HG03097 (cell line): ENCODE measurements at regions not wholly inside any gene's neighbourhood (a gene's known extent, or its start where the extent isn't known, plus 50 kb on each side); places are given as distances from the start of the nearest gene placed in this dataset.

Source experiments
- ATAC-seq: cut with Tn5 transposase; IDR thresholded peaks from one replicate; pipeline ENCODE4 v1.9.1; 2021; ENCODE audit not compliant: unreplicated experiment, low FRiP score

- ATAC-seq = no peak
Measured at GRCh38 chr10:8455181-8455580, 400.7 kb downstream of the GATA3 start.

- no peak for ATAC-seq
Measured at GRCh38 chr10:8456386-8456785, 401.9 kb downstream of the GATA3 start.

GRCh38 chr10:8460626-8461025 is 406.1 kb downstream of the GATA3 start:
- ATAC-seq = no peak

- ATAC-seq = no peak
Measured at GRCh38 chr10:8462565-8462964, 408.1 kb downstream of the GATA3 start.

GRCh38 chr10:8463853-8464252 is 409.4 kb downstream of the GATA3 start:
- ATAC-seq = no peak

GRCh38 chr10:8468477-8468876 is 414.0 kb downstream of the GATA3 start:
- ATAC-seq = no peak

GRCh38 chr10:8473205-8473604 is 418.7 kb downstream of the GATA3 start:
- no peak for ATAC-seq

- ATAC-seq = no peak
Measured at GRCh38 chr10:8477300-8477699, 422.8 kb downstream of the GATA3 start.

GRCh38 chr10:8481718-8482504 is 427.4 kb downstream of the GATA3 start:
- ATAC-seq = no peak

- no peak for ATAC-seq
Measured at GRCh38 chr10:8485032-8485431, 430.5 kb downstream of the GATA3 start.

- ATAC-seq = no peak
Measured at GRCh38 chr10:8487346-8487745, 432.9 kb downstream of the GATA3 start.

- no peak for ATAC-seq
Measured at GRCh38 chr10:8489232-8489631, 434.7 kb downstream of the GATA3 start.

- no peak for ATAC-seq
Measured at GRCh38 chr10:8489823-8490222, 435.3 kb downstream of the GATA3 start.

- ATAC-seq = no peak
Measured at GRCh38 chr10:8498290-8498689, 443.8 kb downstream of the GATA3 start.

- ATAC-seq = no peak
Measured at GRCh38 chr10:8498881-8499280, 444.4 kb downstream of the GATA3 start.

- ATAC-seq = no peak
Measured at GRCh38 chr10:8499312-8499711, 444.8 kb downstream of the GATA3 start.

- no peak for ATAC-seq
Measured at GRCh38 chr10:8499752-8500390, 445.4 kb downstream of the GATA3 start.

GRCh38 chr10:8502573-8502972 is 448.1 kb downstream of the GATA3 start:
- no peak for ATAC-seq

- ATAC-seq = no peak
Measured at GRCh38 chr10:8504499-8504898, 450.0 kb downstream of the GATA3 start.

- no peak for ATAC-seq
Measured at GRCh38 chr10:8507156-8507555, 452.7 kb downstream of the GATA3 start.

- ATAC-seq = no peak
Measured at GRCh38 chr10:8508882-8509281, 454.4 kb downstream of the GATA3 start.

GRCh38 chr10:8510471-8510870 is 456.0 kb downstream of the GATA3 start:
- no peak for ATAC-seq
